Spleen (tissue), 7 donors: ENCODE measurements at regions not wholly inside any gene's neighbourhood (a gene's known extent, or its start where the extent isn't known, plus 50 kb on each side); places are given as distances from the start of the nearest gene placed in this dataset.

Source experiments
- CTCF ChIP-seq, 11 experiments: fragments of 200-600 bp in 7 of 11; fragments of 450-650 bp in 4 of 11; sonication (generic) in 4 of 11; IDR thresholded peaks in 8 of 11; conservative IDR thresholded peaks in 3 of 11; 1 replicate in 7 of 11; 2 replicates in 4 of 11; pipeline versions ENCODE4 v1.4.0 to v1.8.0; 2016 to 2021; ENCODE audit warnings: antibody characterized with exemption in 11 of 11, inconsistent platforms in 4 of 11, mild to moderate bottlenecking in 1 of 11
- POLR2AphosphoS5 ChIP-seq, 3 donors: sonication (generic); formaldehyde crosslinking; IDR thresholded peaks; one replicate each; pipeline ENCODE4 v1.5.1; 2017; ENCODE audit warnings: antibody characterized with exemption in 3 of 3
- donor health status: DM: no; HTN: no; CAD: no; lungs with moderate emphysema.
- donor health status: DM: no; HTN: no; CAD: no.
- donor health status: DM: no; HTN: no; CAD: no.

DNA sequence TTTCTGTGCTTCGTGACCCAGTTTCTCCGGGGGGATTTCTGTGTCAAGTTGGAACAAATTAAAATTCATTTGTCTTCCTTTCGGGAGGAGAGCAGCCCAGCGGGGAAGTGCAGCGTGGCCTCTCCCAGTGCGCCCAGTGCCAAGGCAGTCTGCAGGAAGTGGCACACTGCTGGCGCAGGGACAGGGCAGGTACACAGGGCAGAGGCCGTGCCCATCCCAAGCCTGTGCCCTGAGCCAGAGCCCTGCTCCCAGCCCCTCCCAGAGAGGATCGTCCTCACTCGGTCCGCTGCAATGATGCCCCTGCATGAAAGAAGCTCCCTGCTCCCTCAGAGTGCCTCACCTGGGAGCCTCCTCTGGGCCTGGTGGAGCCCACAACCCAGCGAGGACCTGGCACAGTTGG, 82.4 kb upstream of the PPP1R26 start:
- TF ChIP-seq POLR2AphosphoS5 (IDR thresholded peaks at IDR 0.05), result no peak
- no peak for TF ChIP-seq CTCF (IDR thresholded peaks at IDR 0.05 in 8 of 11, conservative IDR thresholded peaks at IDR 0.05 in 3 of 11)
